ENCODE measurements at regions not wholly inside any gene's neighbourhood (a gene's known extent, or its start where the extent isn't known, plus 50 kb on each side); places are given as distances from the start of the nearest gene placed in this dataset.

DNA sequence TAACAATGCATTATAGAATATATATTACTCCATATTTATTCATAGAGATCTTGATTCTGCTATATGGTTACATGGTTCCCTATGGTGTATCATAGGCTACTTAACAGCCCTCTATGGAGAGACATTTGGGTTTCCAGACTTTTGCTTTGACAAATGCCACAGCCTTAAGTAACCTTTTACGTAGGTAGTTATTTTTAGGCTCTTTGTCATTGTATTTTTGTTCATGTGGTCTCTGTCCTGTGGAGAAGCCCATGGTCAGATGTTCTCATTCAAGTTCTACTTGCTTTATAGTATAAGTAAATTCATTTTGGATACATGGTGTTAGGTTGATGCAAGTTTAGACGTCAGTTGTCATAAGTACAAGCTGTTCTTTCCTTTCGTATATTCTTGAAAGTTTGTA is 275.2 kb upstream of the THSD7B start:
- no peaks in the 10 kb centered on the region for H3K36me3 ChIP-seq
- no peak for ATAC-seq
- no peak overlapping the region for H3K4me3 ChIP-seq
- H3K4me1 ChIP-seq: no peaks in the 10 kb centered on the region
- 52 to 64% methylated on average over 3 of the region's 3 CpGs for WGBS, 2 donors (ENCODE audit: low coverage in 1 of 2)
- no peaks in the 10 kb centered on the region for H3K27me3 ChIP-seq
- peaks cover 0 to 10% (median 0%) of the 10 kb centered on the region in 3 donors for H3K9me3 ChIP-seq
- no peak overlapping the region for H3K27ac ChIP-seq
- TF ChIP-seq CTCF (IDR thresholded peaks at IDR 0.05): no peak
- TF ChIP-seq POLR2AphosphoS5 (IDR thresholded peaks at IDR 0.05): no peak
- no peak for TF ChIP-seq EP300 (IDR thresholded peaks at IDR 0.05)
- no peak for TF ChIP-seq POLR2A (IDR thresholded peaks at IDR 0.05)

- no peaks in the 10 kb centered on the region for H3K36me3 ChIP-seq
- 43 to 55% methylated on average over 2 of the region's 2 CpGs for WGBS, 2 donors (ENCODE audit: low coverage in 1 of 2)
- no peak for ATAC-seq
- H3K4me3 ChIP-seq: no peak overlapping the region
- H3K27me3 ChIP-seq: no peaks in the 10 kb centered on the region
- no peaks in the 10 kb centered on the region for H3K4me1 ChIP-seq
- TF ChIP-seq EP300 (IDR thresholded peaks at IDR 0.05) (no peak), CTCF (IDR thresholded peaks at IDR 0.05) (no peak), POLR2AphosphoS5 (IDR thresholded peaks at IDR 0.05) (no peak), POLR2A (IDR thresholded peaks at IDR 0.05) (no peak)
- H3K9me3 ChIP-seq: peaks cover 0 to 10% (median 0%) of the 10 kb centered on the region in 3 donors
- no peak overlapping the region for H3K27ac ChIP-seq
Observed at GRCh38 chr2:136487421-136487820, 277.9 kb upstream of the THSD7B start.

GRCh38 chr2:136486115-136486514 is 279.2 kb upstream of the THSD7B start:
- Histone ChIP-seq H3K4me3 (no peak overlapping the region), H3K9me3 (peaks cover 0 to 10% (median 0%) of the 10 kb centered on the region in 3 donors), H3K36me3 (no peaks in the 10 kb centered on the region), H3K4me1 (no peaks in the 10 kb centered on the region), H3K27ac (no peak overlapping the region), H3K27me3 (no peaks in the 10 kb centered on the region)
- ATAC-seq: no peak
- 57 to 80% methylated on average over 1 of the region's 10 CpGs for WGBS, 2 donors (ENCODE audit: low coverage in 1 of 2)
- TF ChIP-seq POLR2AphosphoS5 (IDR thresholded peaks at IDR 0.05) (no peak), POLR2A (IDR thresholded peaks at IDR 0.05) (no peak), CTCF (IDR thresholded peaks at IDR 0.05) (no peak), EP300 (IDR thresholded peaks at IDR 0.05) (no peak)

DNA sequence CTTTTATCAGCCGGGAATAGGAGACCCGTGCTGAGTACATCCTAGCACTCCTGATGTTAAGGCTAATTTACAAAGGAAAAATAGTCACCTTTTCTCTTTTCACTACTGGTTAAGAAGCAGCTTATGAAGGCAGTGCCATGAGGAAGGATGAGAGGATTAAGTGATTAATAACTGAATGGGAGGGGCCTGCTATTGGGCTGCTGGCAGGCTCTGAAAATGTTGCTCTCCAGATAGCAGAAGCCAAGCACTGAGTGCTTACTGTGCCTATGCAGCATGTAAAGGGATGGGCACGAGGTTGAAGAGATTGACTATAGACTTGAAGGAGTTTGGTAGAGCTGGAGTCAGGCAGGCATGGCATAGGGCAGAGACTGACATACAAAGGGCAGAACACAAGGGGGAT is 282.4 kb upstream of the THSD7B start:
- 72 to 83% methylated on average over 1 to 3 of the region's 3 CpGs for WGBS, 2 donors (ENCODE audit: low coverage in 1 of 2)
- H3K4me3 ChIP-seq: no peak overlapping the region

More for the DNA sequence above, 282.4 kb upstream of the THSD7B start:
- Histone ChIP-seq H3K4me1 (no peaks in the 10 kb centered on the region), H3K9me3 (peaks cover 0 to 18% (median 0%) of the 10 kb centered on the region in 3 donors), H3K36me3 (no peaks in the 10 kb centered on the region), H3K27me3 (no peaks in the 10 kb centered on the region), H3K27ac (no peak overlapping the region)
- ATAC-seq: no peak
- TF ChIP-seq CTCF (IDR thresholded peaks at IDR 0.05): no peak
- no peak for TF ChIP-seq POLR2A (IDR thresholded peaks at IDR 0.05)
- no peak for TF ChIP-seq POLR2AphosphoS5 (IDR thresholded peaks at IDR 0.05)
- no peak for TF ChIP-seq EP300 (IDR thresholded peaks at IDR 0.05)

Measured in gastroesophageal sphincter (tissue), 4 donors.